GM23338 (cell line): ENCODE measurements at regions not wholly inside any gene's neighbourhood (a gene's known extent, or its start where the extent isn't known, plus 50 kb on each side); places are given as distances from the start of the nearest gene placed in this dataset.

Experiments used
- ATAC-seq: fragments of 200-7000 bp; cut with Tn5 transposase; 3 replicates; pipeline ENCODE4 v1.9.1; 2020
- DNase-seq: peaks from one replicate; pipeline ENCODE4 v3.0.0-alpha.2; 2015; ENCODE audit warnings: low spot score
- H2AFZ ChIP-seq: fragments of 200-600 bp; sonication (generic); 2 replicates; pipeline ENCODE4 v1.8.0; 2016; ENCODE audit warnings: antibody characterized with exemption, mild to moderate bottlenecking, moderate library complexity
- H3F3A ChIP-seq: fragments of 200-600 bp; sonication (generic); replicated peaks from 2 replicates; pipeline ENCODE4 v1.8.0; 2017; ENCODE audit warnings: antibody characterized with exemption, mixed run types, low read depth
- H3K27ac ChIP-seq: fragments of 200-600 bp; sonication (generic); 2 replicates; pipeline ENCODE4 v1.6.1; 2016; ENCODE audit warnings: low read depth
- H3K27me3 ChIP-seq: fragments of 200-600 bp; sonication (generic); 2 replicates; pipeline ENCODE4 v1.8.0; 2016; ENCODE audit warnings: mild to moderate bottlenecking, mixed run types, moderate library complexity; ENCODE audit not compliant: insufficient read depth
- H3K36me3 ChIP-seq: fragments of 200-600 bp; sonication (generic); 2 replicates; pipeline ENCODE4 v1.8.0; 2016; ENCODE audit warnings: mild to moderate bottlenecking; ENCODE audit not compliant: insufficient read depth
- H3K4me1 ChIP-seq: fragments of 200-600 bp; sonication (generic); 2 replicates; pipeline ENCODE4 v1.8.0; 2016; ENCODE audit warnings: mild to moderate bottlenecking, moderate library complexity; ENCODE audit not compliant: insufficient read depth
- H3K4me2 ChIP-seq: fragments of 200-600 bp; sonication (generic); 2 replicates; pipeline ENCODE4 v1.7.1; 2017; ENCODE audit warnings: mixed run types
- H3K4me3 ChIP-seq: fragments of 200-600 bp; sonication (generic); 2 replicates; pipeline ENCODE4 v1.6.1; 2016; ENCODE audit warnings: mixed run types
- H3K79me2 ChIP-seq: fragments of 200-600 bp; sonication (generic); replicated peaks from 2 replicates; pipeline ENCODE4 v1.8.0; 2017; ENCODE audit warnings: mild to moderate bottlenecking; ENCODE audit not compliant: insufficient read depth
- H3K9me2 ChIP-seq: fragments of 200-600 bp; sonication (generic); 2 replicates; pipeline ENCODE4 v1.8.0; 2017; ENCODE audit not compliant: insufficient read depth
- H4K20me1 ChIP-seq: fragments of 200-600 bp; sonication (generic); replicated peaks from 2 replicates; pipeline ENCODE4 v1.8.0; 2017; ENCODE audit warnings: mild to moderate bottlenecking; ENCODE audit not compliant: insufficient read depth
- H3K27ac Mint-ChIP-seq: 2 replicates; pipeline ENCODE4 v1.8.0; 2020; ENCODE audit warnings: inconsistent platforms, mild to moderate bottlenecking, moderate library complexity, mixed read lengths
- H3K27me3 Mint-ChIP-seq: 3 replicates; pipeline ENCODE4 v1.8.0; 2022; ENCODE audit warnings: low read depth, mild to moderate bottlenecking, moderate library complexity, mixed read lengths, inconsistent platforms; ENCODE audit not compliant: insufficient read depth, poor library complexity
- H3K36me3 Mint-ChIP-seq: 3 replicates; pipeline ENCODE4 v1.8.0; 2021; ENCODE audit warnings: low read depth, mild to moderate bottlenecking, inconsistent platforms, moderate library complexity, mixed read lengths
- H3K4me1 Mint-ChIP-seq: 3 replicates; pipeline ENCODE4 v1.8.0; 2020; ENCODE audit warnings: mild to moderate bottlenecking, inconsistent platforms, mixed read lengths
- H3K4me3 Mint-ChIP-seq: 3 replicates; pipeline ENCODE4 v1.8.0; 2021; ENCODE audit warnings: moderate library complexity, mild to moderate bottlenecking, inconsistent platforms, mixed read lengths
- H3K9me3 Mint-ChIP-seq: 3 replicates; pipeline ENCODE4 v1.8.0; 2020; ENCODE audit warnings: moderate library complexity, mild to moderate bottlenecking, inconsistent platforms, mixed read lengths
- CREB1 ChIP-seq: fragments of 250-450 bp; sonication (Bioruptor Pico); IDR thresholded peaks from 2 replicates; pipeline ENCODE4 v1.5.0; 2020; ENCODE audit warnings: low read depth, mild to moderate bottlenecking, moderate library complexity
- CTCF ChIP-seq, 2 experiments: fragments of 200-600 bp in 1 of 2; sonication (generic) in 1 of 2; conservative IDR thresholded peaks; 2 replicates each; pipeline versions ENCODE4 v1.5.1 to v1.6.1; 2016 to 2017; ENCODE audit warnings: antibody characterized with exemption in 2 of 2, low read depth in 2 of 2, mild to moderate bottlenecking in 2 of 2, moderate library complexity in 1 of 2
- EZH2 ChIP-seq: fragments of 200-600 bp; sonication (generic); IDR thresholded peaks from one replicate; pipeline ENCODE4 v1.8.0; 2017; ENCODE audit warnings: antibody characterized with exemption, mild to moderate bottlenecking, low read depth; ENCODE audit not compliant: unreplicated experiment
- EZH2phosphoT487 ChIP-seq: fragments of 200-600 bp; sonication (generic); IDR thresholded peaks from one replicate; pipeline ENCODE4 v1.8.1; 2018; ENCODE audit warnings: antibody characterized with exemption; ENCODE audit not compliant: unreplicated experiment
- JUNB ChIP-seq: IDR thresholded peaks from one replicate; pipeline ENCODE4 v1.6.1; 2016; ENCODE audit warnings: antibody characterized with exemption; ENCODE audit not compliant: unreplicated experiment
- NANOG ChIP-seq: IDR thresholded peaks from 2 replicates; pipeline ENCODE4 v1.6.1; 2016; ENCODE audit warnings: antibody characterized with exemption, borderline replicate concordance
- POLR2AphosphoS5 ChIP-seq: IDR thresholded peaks from 2 replicates; pipeline ENCODE4 v1.6.1; 2016; ENCODE audit warnings: antibody characterized with exemption, low read depth
- REST ChIP-seq: IDR thresholded peaks from one replicate; pipeline ENCODE4 v1.6.1; 2018; ENCODE audit warnings: antibody characterized with exemption; ENCODE audit not compliant: unreplicated experiment
- STAT1 ChIP-seq: IDR thresholded peaks from one replicate; pipeline ENCODE4 v1.6.1; 2016; ENCODE audit warnings: antibody characterized with exemption; ENCODE audit not compliant: unreplicated experiment

DNA sequence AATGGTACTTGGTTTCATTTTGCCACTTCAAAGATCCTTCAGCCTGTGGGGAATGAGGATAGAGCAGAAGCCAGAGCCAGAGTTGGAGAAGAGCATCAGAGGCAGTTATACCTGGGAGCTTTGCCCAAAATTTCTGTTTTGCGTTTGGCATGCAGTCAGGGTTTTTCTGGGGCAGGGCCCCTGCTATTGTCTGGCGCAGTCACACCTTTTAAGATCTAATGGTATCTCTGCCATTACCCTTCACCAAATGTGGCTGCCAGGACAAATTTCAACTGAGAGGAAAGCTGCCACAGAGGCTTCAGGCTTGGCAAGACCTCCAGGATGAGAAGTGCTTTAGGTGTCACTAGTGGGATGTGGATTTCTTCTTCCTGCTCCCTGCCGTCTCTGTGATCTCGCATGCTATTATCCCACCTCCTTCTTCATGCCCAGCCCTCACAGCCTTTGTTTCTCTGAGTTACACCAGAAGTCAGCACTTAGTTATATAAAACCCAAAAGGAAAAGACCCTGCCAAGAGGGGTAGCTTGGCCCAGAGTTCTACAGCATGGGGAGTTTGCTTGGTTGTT lies 357.0 kb downstream of the TLE4 start:
- TF ChIP-seq JUNB (no peak), NANOG (no peak), EZH2phosphoT487 (no peak), POLR2AphosphoS5 (no peak), STAT1 (no peak), CREB1 (no peak), CTCF (conservative IDR thresholded peaks at IDR 0.05; ENCODE audit: low read depth in 2 of 2) (no peak), EZH2 (no peak)
- Histone ChIP-seq H3K9me2 (peaks cover 3% of the 10 kb centered on the region; the same call in 1 of the 2 replicates), H3K4me2 (no peak overlapping the region), H3K36me3 (no peaks in the 10 kb centered on the region), H3K4me3 (no peak overlapping the region), H3K27me3 (no peaks in the 10 kb centered on the region), H4K20me1 (no peaks in the 10 kb centered on the region), H3K27ac (no peak overlapping the region), H2AFZ (peak overlapping the region; percentile 60), H3K4me1 (no peaks in the 10 kb centered on the region), H3K79me2 (no peaks in the 10 kb centered on the region), H3F3A (no peaks in the 10 kb centered on the region)
- Mint-ChIP-seq H3K27me3 (no peaks in the 10 kb centered on the region), H3K27ac (no peak overlapping the region; the same call in 1 of the 2 replicates), H3K36me3 (no peaks in the 10 kb centered on the region), H3K9me3 (no peaks in the 10 kb centered on the region), H3K4me1 (peaks cover 6% of the 10 kb centered on the region), H3K4me3 (no peak overlapping the region)
- ATAC-seq = no peak
- no peak for DNase-seq

DNA sequence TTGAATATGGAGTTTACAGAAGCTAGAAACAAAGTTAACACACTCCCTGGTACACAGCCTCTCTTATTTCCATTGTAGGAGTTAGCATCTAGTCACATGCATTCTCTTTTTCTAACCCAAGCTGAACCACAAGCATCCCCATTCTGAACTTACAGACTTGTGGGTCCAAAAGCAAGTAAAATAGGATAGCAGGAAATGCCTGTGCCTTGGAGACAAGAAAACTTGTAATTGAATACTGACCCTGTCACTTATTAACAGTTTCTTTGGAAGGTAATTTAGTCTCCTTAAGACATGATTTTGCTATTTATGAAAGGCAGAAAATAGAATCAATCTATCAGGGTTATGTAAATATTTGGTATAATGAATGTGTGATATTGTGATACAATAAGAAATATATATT lies 353.6 kb downstream of the TLE4 start:
- Mint-ChIP-seq H3K4me1 (peaks cover 6% of the 10 kb centered on the region), H3K36me3 (no peaks in the 10 kb centered on the region), H3K27ac (no peak overlapping the region), H3K9me3 (no peaks in the 10 kb centered on the region), H3K27me3 (no peaks in the 10 kb centered on the region), H3K4me3 (no peak overlapping the region)
- DNase-seq (no peak), ATAC-seq (no peak)
- no peaks in the 10 kb centered on the region for H3K4me1 ChIP-seq
- peaks cover 3% of the 10 kb centered on the region; the same call in 1 of the 2 replicates for H3K9me2 ChIP-seq
- H3K27ac ChIP-seq = no peak overlapping the region
- H3F3A ChIP-seq = no peaks in the 10 kb centered on the region
- H2AFZ ChIP-seq = no peak overlapping the region
- H4K20me1 ChIP-seq = no peaks in the 10 kb centered on the region
- H3K36me3 ChIP-seq = no peaks in the 10 kb centered on the region
- H3K27me3 ChIP-seq = no peaks in the 10 kb centered on the region
- no peak overlapping the region for H3K4me3 ChIP-seq
- H3K79me2 ChIP-seq = no peaks in the 10 kb centered on the region
- no peak overlapping the region for H3K4me2 ChIP-seq
- TF ChIP-seq POLR2AphosphoS5 (no peak), REST (no peak), CTCF (conservative IDR thresholded peaks at IDR 0.05; ENCODE audit: low read depth in 2 of 2) (no peak), NANOG (no peak)
